ENCODE measurements at regions not wholly inside any gene's neighbourhood (a gene's known extent, or its start where the extent isn't known, plus 50 kb on each side); places are given as distances from the start of the nearest gene placed in this dataset.

DNA sequence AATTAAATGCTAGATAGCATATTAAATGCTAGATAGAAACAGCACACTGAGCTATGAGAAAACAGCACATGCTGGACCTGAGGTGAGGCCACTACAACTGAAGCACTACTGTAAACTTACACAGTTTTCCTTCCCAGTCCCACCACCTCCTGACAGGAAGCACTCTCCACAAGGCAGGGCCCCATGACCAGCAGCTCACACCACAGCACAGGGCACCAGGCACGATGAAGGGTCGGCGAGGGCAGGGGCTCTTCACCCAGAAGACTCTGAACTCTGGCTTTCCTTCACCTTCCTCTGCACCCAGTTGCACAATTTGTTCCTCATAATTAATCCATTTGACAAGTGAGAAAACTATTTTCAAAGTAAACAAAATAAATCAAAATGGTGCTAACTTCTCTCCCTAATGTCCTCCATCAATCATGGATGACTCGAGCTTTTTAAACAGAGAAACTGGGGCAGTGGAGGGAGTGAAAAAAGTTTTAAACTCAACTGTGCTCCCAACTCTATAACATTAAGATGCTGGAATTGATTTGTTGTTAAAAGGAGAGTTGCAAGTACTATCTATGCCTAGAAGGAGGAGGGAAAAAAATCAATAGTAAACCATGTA, 568.7 kb downstream of the UQCRFS1 start:
- Histone ChIP-seq H3K27me3 (ENCODE audit: control insufficient read depth in 3 of 3, insufficient read depth in 3 of 3, low read length in 3 of 3) (peaks cover 0 to 5% (median 0%) of the 10 kb centered on the region in 3 donors), H3K4me1 (ENCODE audit: control insufficient read depth in 3 of 3, insufficient read depth in 3 of 3, low read length in 3 of 3) (no peaks in the 10 kb centered on the region), H3K9ac (ENCODE audit: low read depth in 1 of 3, low read length in 3 of 3) (no peak overlapping the region), H3K4me3 (ENCODE audit: low read length in 3 of 3) (no peak overlapping the region), H3K9me3 (ENCODE audit: control insufficient read depth in 3 of 3, low read length in 3 of 3) (no peaks in the 10 kb centered on the region), H3K36me3 (ENCODE audit: control insufficient read depth in 3 of 3, insufficient read depth in 3 of 3, low read length in 3 of 3) (no peaks in the 10 kb centered on the region), H3K27ac (ENCODE audit: low read depth, low read length) (no peak overlapping the region)

DNA sequence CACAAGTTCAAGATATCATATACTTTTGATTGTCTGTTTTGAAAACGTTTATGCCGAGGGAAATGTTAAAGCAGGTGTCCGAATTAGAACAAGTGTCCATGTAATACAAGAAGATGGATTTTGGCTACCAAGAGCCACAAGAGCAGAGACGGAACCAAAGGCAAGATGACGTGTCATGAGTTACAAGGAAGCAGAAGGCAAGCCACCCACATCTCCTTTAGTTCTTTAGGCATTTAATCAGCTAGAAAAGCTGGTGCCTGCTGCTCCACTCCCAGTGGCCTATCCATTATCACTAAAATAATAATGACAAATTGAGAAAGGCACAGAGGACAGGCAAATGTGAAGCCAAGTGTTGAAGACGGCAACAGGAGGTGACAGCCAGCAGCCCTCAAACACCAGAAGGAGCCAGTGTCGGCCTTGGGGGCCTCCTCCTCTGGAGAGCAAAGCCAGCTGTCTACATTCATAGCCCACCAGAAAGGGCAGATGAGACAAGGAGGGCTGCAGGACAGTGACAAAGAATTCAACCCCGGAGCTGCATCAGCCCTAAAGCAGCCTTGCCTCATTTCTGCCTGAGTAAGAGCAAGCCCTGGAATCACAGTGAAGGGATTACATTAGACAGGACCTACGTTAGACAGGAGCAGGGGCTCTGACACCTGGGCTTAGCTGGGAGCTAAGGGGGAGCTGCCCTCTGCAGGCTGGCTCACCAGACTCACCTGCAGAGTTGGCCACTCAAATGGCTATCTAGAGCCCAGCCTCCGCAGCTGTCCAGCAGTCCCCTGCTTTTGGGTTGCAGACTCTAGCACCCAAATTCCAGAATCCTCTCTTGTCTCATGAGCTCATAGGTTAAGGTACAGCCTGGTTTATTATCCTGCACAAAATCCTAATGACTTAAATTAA, 569.9 kb downstream of the UQCRFS1 start:
- peaks cover 0 to 5% (median 0%) of the 10 kb centered on the region in 3 donors for H3K27me3 ChIP-seq (ENCODE audit: control insufficient read depth in 3 of 3, insufficient read depth in 3 of 3, low read length in 3 of 3)

DNA sequence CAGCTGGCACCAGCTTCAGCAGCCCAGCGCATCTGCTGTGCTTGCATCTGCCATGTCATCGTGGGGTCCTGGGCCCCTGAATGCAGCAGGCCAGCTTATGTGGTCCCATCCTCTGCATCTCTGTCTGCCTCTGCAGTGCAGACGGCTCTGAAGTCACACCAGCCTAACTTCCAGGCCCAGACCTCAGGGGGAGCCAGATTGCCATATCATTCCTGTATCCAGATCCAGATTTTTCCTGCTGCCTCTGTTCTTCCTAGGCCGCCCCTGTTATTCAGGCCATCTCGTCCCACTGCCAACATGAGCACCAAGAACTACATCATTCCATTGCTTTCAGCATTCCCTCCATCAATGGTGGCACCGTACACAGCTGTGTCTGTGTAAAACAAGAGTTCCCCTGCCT, 571.6 kb downstream of the UQCRFS1 start:
- no peaks in the 10 kb centered on the region for H3K4me1 ChIP-seq (ENCODE audit: control insufficient read depth in 3 of 3, insufficient read depth in 3 of 3, low read length in 3 of 3)
- H3K4me3 ChIP-seq (ENCODE audit: low read length in 3 of 3), result no peak overlapping the region
- no peaks in the 10 kb centered on the region for H3K9me3 ChIP-seq (ENCODE audit: control insufficient read depth in 3 of 3, low read length in 3 of 3)
- no peaks in the 10 kb centered on the region for H3K36me3 ChIP-seq (ENCODE audit: control insufficient read depth in 3 of 3, insufficient read depth in 3 of 3, low read length in 3 of 3)
- H3K27ac ChIP-seq (ENCODE audit: low read depth, low read length), result no peak overlapping the region
- H3K27me3 ChIP-seq (ENCODE audit: control insufficient read depth in 3 of 3, insufficient read depth in 3 of 3, low read length in 3 of 3), result peaks cover 0 to 5% (median 0%) of the 10 kb centered on the region in 3 donors
- no peak overlapping the region for H3K9ac ChIP-seq (ENCODE audit: low read depth in 1 of 3, low read length in 3 of 3)

More for the DNA sequence above, 569.9 kb downstream of the UQCRFS1 start:
- Histone ChIP-seq H3K27ac (ENCODE audit: low read depth, low read length) (no peak overlapping the region), H3K4me1 (ENCODE audit: control insufficient read depth in 3 of 3, insufficient read depth in 3 of 3, low read length in 3 of 3) (no peaks in the 10 kb centered on the region), H3K36me3 (ENCODE audit: control insufficient read depth in 3 of 3, insufficient read depth in 3 of 3, low read length in 3 of 3) (no peaks in the 10 kb centered on the region), H3K4me3 (ENCODE audit: low read length in 3 of 3) (no peak overlapping the region), H3K9me3 (ENCODE audit: control insufficient read depth in 3 of 3, low read length in 3 of 3) (no peaks in the 10 kb centered on the region), H3K9ac (ENCODE audit: low read depth in 1 of 3, low read length in 3 of 3) (no peak overlapping the region)

DNA sequence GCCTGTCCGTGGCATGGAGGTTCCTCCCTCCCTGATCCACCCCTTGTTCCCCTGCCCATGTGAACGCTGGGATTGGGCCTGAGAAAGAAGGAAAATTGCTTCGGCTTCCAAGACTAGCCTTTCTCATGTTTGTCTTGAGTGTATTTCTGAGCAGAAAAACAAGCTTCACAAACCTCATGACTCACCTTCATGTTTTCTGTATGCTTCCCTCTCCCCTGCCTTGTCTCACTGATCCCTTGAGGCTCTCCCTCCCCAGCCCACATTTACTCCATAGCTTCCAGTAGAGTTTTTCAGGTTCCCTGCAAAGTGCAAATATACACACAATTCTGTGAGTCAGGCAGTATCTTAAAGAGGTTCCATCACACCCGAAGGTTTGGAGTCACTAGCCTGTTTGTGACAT, 572.4 kb downstream of the UQCRFS1 start:
- Histone ChIP-seq H3K27me3 (ENCODE audit: control insufficient read depth in 3 of 3, insufficient read depth in 3 of 3, low read length in 3 of 3) (peaks cover 0 to 5% (median 0%) of the 10 kb centered on the region in 3 donors), H3K4me1 (ENCODE audit: control insufficient read depth in 3 of 3, insufficient read depth in 3 of 3, low read length in 3 of 3) (no peaks in the 10 kb centered on the region), H3K27ac (ENCODE audit: low read depth, low read length) (no peak overlapping the region), H3K9me3 (ENCODE audit: control insufficient read depth in 3 of 3, low read length in 3 of 3) (no peaks in the 10 kb centered on the region), H3K36me3 (ENCODE audit: control insufficient read depth in 3 of 3, insufficient read depth in 3 of 3, low read length in 3 of 3) (no peaks in the 10 kb centered on the region), H3K4me3 (ENCODE audit: low read length in 3 of 3) (no peak overlapping the region), H3K9ac (ENCODE audit: low read depth in 1 of 3, low read length in 3 of 3) (no peak overlapping the region)

DNA sequence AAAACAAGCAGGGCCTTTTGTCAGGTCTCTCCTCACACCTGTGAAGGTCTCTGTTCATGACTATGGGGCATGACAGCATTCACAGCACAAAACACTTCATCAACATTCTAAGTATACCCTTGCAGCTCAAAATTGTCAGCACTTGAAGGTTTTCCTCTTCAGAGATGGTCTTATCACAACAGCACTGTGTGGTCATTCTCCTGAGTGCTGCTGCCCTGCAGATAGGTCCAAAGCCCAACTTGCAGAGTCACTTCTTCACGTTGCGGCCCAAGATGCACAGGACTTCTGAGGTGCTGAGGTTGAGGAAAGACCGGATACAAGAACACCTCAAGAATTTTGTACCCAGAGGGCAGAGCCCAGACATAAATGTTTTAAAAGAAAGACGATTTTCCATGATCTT, 574.5 kb downstream of the UQCRFS1 start:
- no peaks in the 10 kb centered on the region for H3K4me1 ChIP-seq (ENCODE audit: control insufficient read depth in 3 of 3, insufficient read depth in 3 of 3, low read length in 3 of 3)
- peaks cover 0 to 5% (median 0%) of the 10 kb centered on the region in 3 donors for H3K27me3 ChIP-seq (ENCODE audit: control insufficient read depth in 3 of 3, insufficient read depth in 3 of 3, low read length in 3 of 3)
- H3K27ac ChIP-seq (ENCODE audit: low read depth, low read length), result no peak overlapping the region
- H3K4me3 ChIP-seq (ENCODE audit: low read length in 3 of 3), result no peak overlapping the region
- H3K36me3 ChIP-seq (ENCODE audit: control insufficient read depth in 3 of 3, insufficient read depth in 3 of 3, low read length in 3 of 3), result no peaks in the 10 kb centered on the region
- no peak overlapping the region for H3K9ac ChIP-seq (ENCODE audit: low read depth in 1 of 3, low read length in 3 of 3)
- no peaks in the 10 kb centered on the region for H3K9me3 ChIP-seq (ENCODE audit: control insufficient read depth in 3 of 3, low read length in 3 of 3)

DNA sequence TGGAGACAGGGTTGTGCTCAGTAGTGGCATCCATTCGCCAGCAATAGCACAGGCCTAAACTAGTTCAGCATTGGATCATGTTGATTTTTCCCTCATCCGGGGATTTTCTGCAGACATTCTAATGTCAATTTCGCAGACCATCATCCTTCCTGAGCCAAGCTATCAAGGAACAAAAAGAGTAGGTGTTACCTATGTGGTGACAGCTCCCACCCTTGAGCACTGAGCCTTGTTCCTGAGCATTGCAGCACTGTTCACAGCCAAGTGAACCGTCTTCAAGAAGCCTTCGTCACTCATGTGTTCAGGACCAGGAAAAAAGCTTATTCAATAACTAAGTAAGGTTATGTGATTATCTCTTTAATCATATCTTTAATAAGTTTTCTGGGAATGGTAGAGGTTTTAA, 576.2 kb downstream of the UQCRFS1 start:
- H3K4me3 ChIP-seq (ENCODE audit: low read length in 3 of 3), result no peak overlapping the region
- no peaks in the 10 kb centered on the region for H3K4me1 ChIP-seq (ENCODE audit: control insufficient read depth in 3 of 3, insufficient read depth in 3 of 3, low read length in 3 of 3)
- H3K9me3 ChIP-seq (ENCODE audit: control insufficient read depth in 3 of 3, low read length in 3 of 3), result no peaks in the 10 kb centered on the region
- peaks cover 0 to 5% (median 0%) of the 10 kb centered on the region in 3 donors for H3K27me3 ChIP-seq (ENCODE audit: control insufficient read depth in 3 of 3, insufficient read depth in 3 of 3, low read length in 3 of 3)
- H3K27ac ChIP-seq (ENCODE audit: low read depth, low read length), result no peak overlapping the region
- no peak overlapping the region for H3K9ac ChIP-seq (ENCODE audit: low read depth in 1 of 3, low read length in 3 of 3)
- H3K36me3 ChIP-seq (ENCODE audit: control insufficient read depth in 3 of 3, insufficient read depth in 3 of 3, low read length in 3 of 3), result no peaks in the 10 kb centered on the region

DNA sequence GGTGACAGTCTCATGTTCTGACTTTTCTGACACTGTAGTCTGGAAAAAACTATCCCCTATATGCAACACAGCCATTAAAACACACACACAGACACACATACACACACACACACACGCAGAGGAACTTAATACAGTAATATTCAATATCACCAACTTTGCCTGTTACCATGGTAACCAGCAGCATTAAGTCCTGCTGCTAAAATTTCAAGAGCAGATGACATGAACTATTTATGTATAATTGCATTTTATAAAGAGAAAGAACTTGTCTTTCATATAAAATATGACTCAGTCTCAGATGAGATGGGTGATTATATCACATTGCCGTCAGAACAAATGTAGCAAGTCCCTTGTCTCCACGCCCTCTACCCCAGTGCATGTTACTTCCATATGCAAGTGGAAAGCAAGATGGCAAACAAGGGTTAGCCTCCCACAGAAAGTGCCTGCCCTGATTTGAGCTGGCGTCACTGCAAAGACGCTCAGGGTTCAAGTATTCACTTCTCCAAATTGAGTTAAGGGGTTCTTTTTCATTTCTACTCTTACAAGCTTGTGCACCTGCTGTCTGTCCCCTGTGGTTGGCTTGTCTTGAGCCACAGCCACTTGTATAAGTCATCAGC, 576.8 kb downstream of the UQCRFS1 start:
- H3K27me3 ChIP-seq (ENCODE audit: control insufficient read depth in 3 of 3, insufficient read depth in 3 of 3, low read length in 3 of 3), result peaks cover 0 to under 1% (median 0%) of the 10 kb centered on the region in 3 donors
- H3K4me3 ChIP-seq (ENCODE audit: low read length in 3 of 3), result no peak overlapping the region
- H3K9ac ChIP-seq (ENCODE audit: low read depth in 1 of 3, low read length in 3 of 3), result no peak overlapping the region
- no peak overlapping the region for H3K27ac ChIP-seq (ENCODE audit: low read depth, low read length)
- no peaks in the 10 kb centered on the region for H3K4me1 ChIP-seq (ENCODE audit: control insufficient read depth in 3 of 3, insufficient read depth in 3 of 3, low read length in 3 of 3)
- no peaks in the 10 kb centered on the region for H3K9me3 ChIP-seq (ENCODE audit: control insufficient read depth in 3 of 3, low read length in 3 of 3)
- no peaks in the 10 kb centered on the region for H3K36me3 ChIP-seq (ENCODE audit: control insufficient read depth in 3 of 3, insufficient read depth in 3 of 3, low read length in 3 of 3)

DNA sequence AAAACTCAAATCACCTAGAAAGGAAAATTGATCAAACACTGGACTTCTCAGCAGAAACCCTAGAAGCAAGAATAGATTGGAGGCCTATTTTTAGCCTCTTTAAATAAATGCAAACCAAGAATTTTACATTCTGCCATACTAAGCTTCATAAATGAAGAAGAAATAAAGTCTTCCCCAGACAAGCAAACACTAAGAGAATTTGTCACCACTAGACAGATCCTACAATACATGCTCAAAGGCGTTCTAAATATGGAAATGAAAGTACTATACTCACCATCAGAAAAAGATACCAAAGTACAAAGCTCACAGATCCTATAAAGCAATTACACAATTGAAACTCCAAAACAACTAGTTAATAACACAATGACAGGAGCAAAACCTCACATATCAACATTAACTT, 578.1 kb downstream of the UQCRFS1 start:
- no peak overlapping the region for H3K4me3 ChIP-seq (ENCODE audit: low read length in 3 of 3)
- no peaks in the 10 kb centered on the region for H3K9me3 ChIP-seq (ENCODE audit: control insufficient read depth in 3 of 3, low read length in 3 of 3)
- H3K27ac ChIP-seq (ENCODE audit: low read depth, low read length), result no peak overlapping the region
- H3K27me3 ChIP-seq (ENCODE audit: control insufficient read depth in 3 of 3, insufficient read depth in 3 of 3, low read length in 3 of 3), result no peaks in the 10 kb centered on the region
- no peaks in the 10 kb centered on the region for H3K36me3 ChIP-seq (ENCODE audit: control insufficient read depth in 3 of 3, insufficient read depth in 3 of 3, low read length in 3 of 3)
- H3K4me1 ChIP-seq (ENCODE audit: control insufficient read depth in 3 of 3, insufficient read depth in 3 of 3, low read length in 3 of 3), result no peaks in the 10 kb centered on the region
- H3K9ac ChIP-seq (ENCODE audit: low read depth in 1 of 3, low read length in 3 of 3), result no peak overlapping the region

DNA sequence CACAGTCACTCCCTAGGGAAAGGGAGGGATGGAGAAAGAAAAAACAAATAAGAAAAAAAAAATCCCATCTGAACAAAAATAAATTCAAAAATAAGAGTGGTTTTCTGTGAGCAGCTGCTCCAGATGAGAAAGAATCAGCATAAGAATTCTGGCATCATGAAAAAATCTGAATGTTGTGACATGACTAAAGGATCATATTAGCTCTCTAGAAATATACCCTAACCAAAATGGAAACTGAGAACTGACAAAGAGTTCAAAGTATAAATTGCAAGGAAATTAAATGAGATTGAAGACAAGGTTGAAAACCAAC, 579.0 kb downstream of the UQCRFS1 start:
- no peaks in the 10 kb centered on the region for H3K9me3 ChIP-seq (ENCODE audit: control insufficient read depth in 3 of 3, low read length in 3 of 3)
- H3K27ac ChIP-seq (ENCODE audit: low read depth, low read length), result no peak overlapping the region

More for the DNA sequence above, 579.0 kb downstream of the UQCRFS1 start:
- no peak overlapping the region for H3K4me3 ChIP-seq (ENCODE audit: low read length in 3 of 3)
- no peaks in the 10 kb centered on the region for H3K4me1 ChIP-seq (ENCODE audit: control insufficient read depth in 3 of 3, insufficient read depth in 3 of 3, low read length in 3 of 3)
- H3K36me3 ChIP-seq (ENCODE audit: control insufficient read depth in 3 of 3, insufficient read depth in 3 of 3, low read length in 3 of 3), result no peaks in the 10 kb centered on the region
- H3K9ac ChIP-seq (ENCODE audit: low read depth in 1 of 3, low read length in 3 of 3), result no peak overlapping the region
- H3K27me3 ChIP-seq (ENCODE audit: control insufficient read depth in 3 of 3, insufficient read depth in 3 of 3, low read length in 3 of 3), result no peaks in the 10 kb centered on the region
